Activated CD4-positive, alpha-beta T cell treated with anti-CD3 and anti-CD28 coated beads for 4 hours (primary cell): ENCODE measurements at regions not wholly inside any gene's neighbourhood (a gene's known extent, or its start where the extent isn't known, plus 50 kb on each side); places are given as distances from the start of the nearest gene placed in this dataset.

Experiments used
- DNase-seq, 2 donors: peaks; one replicate each; pipeline ENCODE4 v3.0.0-alpha.2; 2020

DNA sequence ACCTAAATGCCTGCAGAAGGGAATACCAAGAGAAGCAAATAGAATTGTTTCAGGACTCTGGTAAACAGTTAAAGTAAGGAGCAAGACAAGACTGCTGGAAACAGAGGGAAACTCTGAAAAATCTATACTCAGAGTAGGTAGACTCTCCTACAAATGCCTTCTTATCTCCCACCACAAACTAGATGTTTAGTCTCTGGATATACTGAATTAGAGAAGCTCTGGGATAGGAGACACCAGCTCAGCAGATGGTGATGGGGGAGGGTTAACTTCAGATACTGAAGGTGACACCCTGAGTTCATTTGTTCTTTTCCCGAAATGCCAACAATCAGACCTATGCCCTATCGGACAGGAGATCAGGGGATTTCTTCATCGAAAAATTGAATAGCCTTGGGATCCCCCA, 54.1 kb upstream of the CHD1 start:
- no peak for DNase-seq
